ENCODE measurements at regions not wholly inside any gene's neighbourhood (a gene's known extent, or its start where the extent isn't known, plus 50 kb on each side); places are given as distances from the start of the nearest gene placed in this dataset.

GRCh38 chr5:125700380-125700861 lies 722.8 kb upstream of the GRAMD2B start:
- Mint-ChIP-seq H3K4me1 (ENCODE audit: low read depth) (no peaks in the 10 kb centered on the region), H3K9me3 (peaks cover 22% of the 10 kb centered on the region), H3K27me3 (ENCODE audit: insufficient read depth) (no peaks in the 10 kb centered on the region), H3K4me3 (no peak overlapping the region), H3K36me3 (ENCODE audit: low read depth) (no peaks in the 10 kb centered on the region), H3K27ac (no peak overlapping the region)
- no peak for DNase-seq
- TF ChIP-seq, protein P1, sequence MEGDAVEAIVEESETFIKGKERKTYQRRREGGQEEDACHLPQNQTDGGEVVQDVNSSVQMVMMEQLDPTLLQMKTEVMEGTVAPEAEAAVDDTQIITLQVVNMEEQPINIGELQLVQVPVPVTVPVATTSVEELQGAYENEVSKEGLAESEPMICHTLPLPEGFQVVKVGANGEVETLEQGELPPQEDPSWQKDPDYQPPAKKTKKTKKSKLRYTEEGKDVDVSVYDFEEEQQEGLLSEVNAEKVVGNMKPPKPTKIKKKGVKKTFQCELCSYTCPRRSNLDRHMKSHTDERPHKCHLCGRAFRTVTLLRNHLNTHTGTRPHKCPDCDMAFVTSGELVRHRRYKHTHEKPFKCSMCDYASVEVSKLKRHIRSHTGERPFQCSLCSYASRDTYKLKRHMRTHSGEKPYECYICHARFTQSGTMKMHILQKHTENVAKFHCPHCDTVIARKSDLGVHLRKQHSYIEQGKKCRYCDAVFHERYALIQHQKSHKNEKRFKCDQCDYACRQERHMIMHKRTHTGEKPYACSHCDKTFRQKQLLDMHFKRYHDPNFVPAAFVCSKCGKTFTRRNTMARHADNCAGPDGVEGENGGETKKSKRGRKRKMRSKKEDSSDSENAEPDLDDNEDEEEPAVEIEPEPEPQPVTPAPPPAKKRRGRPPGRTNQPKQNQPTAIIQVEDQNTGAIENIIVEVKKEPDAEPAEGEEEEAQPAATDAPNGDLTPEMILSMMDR (IDR thresholded peaks at IDR 0.05): no peak

GRCh38 chr5:125703616-125704015 lies 719.6 kb upstream of the GRAMD2B start:
- H3K9me3 Mint-ChIP-seq: peaks cover 21% of the 10 kb centered on the region
- H3K36me3 Mint-ChIP-seq (ENCODE audit: low read depth): no peaks in the 10 kb centered on the region
- no peak overlapping the region for H3K4me3 Mint-ChIP-seq
- no peaks in the 10 kb centered on the region for H3K27me3 Mint-ChIP-seq (ENCODE audit: insufficient read depth)
- no peak for DNase-seq
- no peak overlapping the region for H3K27ac Mint-ChIP-seq
- TF ChIP-seq, protein P1 (IDR thresholded peaks at IDR 0.05): no peak
- H3K4me1 Mint-ChIP-seq (ENCODE audit: low read depth): no peaks in the 10 kb centered on the region

- Mint-ChIP-seq H3K4me1 (ENCODE audit: low read depth) (no peaks in the 10 kb centered on the region), H3K36me3 (ENCODE audit: low read depth) (no peaks in the 10 kb centered on the region), H3K4me3 (no peak overlapping the region), H3K27me3 (ENCODE audit: insufficient read depth) (no peaks in the 10 kb centered on the region), H3K27ac (no peak overlapping the region), H3K9me3 (peaks cover 21% of the 10 kb centered on the region)
- no peak for DNase-seq
- TF ChIP-seq, protein P1 (IDR thresholded peaks at IDR 0.05): no peak
These were observed 718.3 kb upstream of the GRAMD2B start for GRCh38 chr5:125704888-125705287.

DNA sequence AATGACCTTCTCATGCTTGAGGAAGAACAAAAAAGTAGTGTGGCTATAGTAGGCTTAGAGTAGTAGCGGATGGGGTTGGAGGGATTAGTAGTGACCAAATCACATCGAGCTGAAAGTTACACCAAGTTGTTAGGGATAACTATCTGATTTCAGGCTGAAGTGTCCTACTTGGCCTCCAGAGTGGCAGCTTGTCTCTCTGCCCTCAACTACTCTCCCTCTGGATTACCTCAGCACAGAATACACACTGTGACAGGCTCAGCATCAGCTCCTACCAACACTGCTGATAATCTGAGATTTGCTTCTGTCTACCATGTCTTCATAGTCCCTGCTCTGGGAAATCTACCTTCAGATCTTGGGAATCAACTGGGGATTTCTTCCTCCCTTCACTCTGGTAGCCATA lies 714.6 kb upstream of the GRAMD2B start:
- no peak overlapping the region for H3K27ac Mint-ChIP-seq
- TF ChIP-seq, protein P1 (IDR thresholded peaks at IDR 0.05): no peak
- H3K4me3 Mint-ChIP-seq: no peak overlapping the region
- peaks cover 26% of the 10 kb centered on the region for H3K9me3 Mint-ChIP-seq
- no peaks in the 10 kb centered on the region for H3K36me3 Mint-ChIP-seq (ENCODE audit: low read depth)
- no peak for DNase-seq
- no peaks in the 10 kb centered on the region for H3K27me3 Mint-ChIP-seq (ENCODE audit: insufficient read depth)
- no peaks in the 10 kb centered on the region for H3K4me1 Mint-ChIP-seq (ENCODE audit: low read depth)

- Mint-ChIP-seq H3K36me3 (ENCODE audit: low read depth) (no peaks in the 10 kb centered on the region), H3K9me3 (peaks cover 14% of the 10 kb centered on the region), H3K4me1 (ENCODE audit: low read depth) (no peaks in the 10 kb centered on the region), H3K4me3 (no peak overlapping the region), H3K27ac (no peak overlapping the region), H3K27me3 (ENCODE audit: insufficient read depth) (no peaks in the 10 kb centered on the region)
- TF ChIP-seq, protein P1 (IDR thresholded peaks at IDR 0.05): no peak
- DNase-seq: no peak
These were observed 712.5 kb upstream of the GRAMD2B start for GRCh38 chr5:125710745-125711144.

- peaks cover 15% of the 10 kb centered on the region for H3K9me3 Mint-ChIP-seq
- no peaks in the 10 kb centered on the region for H3K36me3 Mint-ChIP-seq (ENCODE audit: low read depth)
- TF ChIP-seq, protein P1 (IDR thresholded peaks at IDR 0.05): no peak
- no peak overlapping the region for H3K27ac Mint-ChIP-seq
- H3K4me3 Mint-ChIP-seq: no peak overlapping the region
- H3K4me1 Mint-ChIP-seq (ENCODE audit: low read depth): no peaks in the 10 kb centered on the region
- H3K27me3 Mint-ChIP-seq (ENCODE audit: insufficient read depth): peaks cover 2% of the 10 kb centered on the region; the same call in 1 of the 2 replicates
- no peak for DNase-seq
These were observed 710.8 kb upstream of the GRAMD2B start for GRCh38 chr5:125712397-125712796.

All from HFFc6 (cell line).